ENCODE measurements at regions not wholly inside any gene's neighbourhood (a gene's known extent, or its start where the extent isn't known, plus 50 kb on each side); places are given as distances from the start of the nearest gene placed in this dataset.
"Not testable (repeated sequence)": the region's sequence is repeated elsewhere in the genome, so short reads cannot be mapped to it uniquely, and the experiment has no call there.

- TF ChIP-seq POU5F1 (IDR thresholded peaks at IDR 0.05; ENCODE audit: borderline replicate concordance, low read depth, low read length, partially characterized antibody): no peak
- TF ChIP-seq NRF1 (conservative IDR thresholded peaks at IDR 0.05 in 1 of 2, IDR thresholded peaks at IDR 0.05 in 1 of 2): no peak
- no peak for TF ChIP-seq NUFIP1 (IDR thresholded peaks at IDR 0.05; ENCODE audit: partially characterized antibody)
- no peak for TF ChIP-seq RBM14 (IDR thresholded peaks at IDR 0.05; ENCODE audit: borderline replicate concordance, insufficient read depth, low read depth, low read length)
- no TSS peak for BruUV-seq (replicated peaks)
- H3K9ac ChIP-seq (ENCODE audit: insufficient read depth in 1 of 2, low read depth in 2 of 2, low read length in 2 of 2): no peak overlapping the region
- intact Hi-C loops (cut with micrococcal nuclease): no loop called here
- ChIA-PET POLR2A (no interaction called here), CTCF (ENCODE audit: low intra/inter-chr PET ratio) (no interaction called here)
- DNase-seq (ENCODE audit: extremely low read depth in 1 of 4, low spot score in 3 of 4) (no peak), FAIRE-seq (no peak), ATAC-seq (no peak)
- H3K27ac ChIP-seq (ENCODE audit: extremely low read depth, low read depth, low read length): no peak overlapping the region
- H3K27me3 ChIP-seq (ENCODE audit: control insufficient read depth in 2 of 2, insufficient read depth in 2 of 2, low read length in 2 of 2): no peaks in the 10 kb centered on the region
- WGBS (ENCODE audit: insufficient coverage, low coverage, missing lambda C conversion rate): 0% methylated on average over 1 of the region's 1 CpG
- no peaks in the 10 kb centered on the region for H3K9me3 ChIP-seq (replicated peaks; ENCODE audit: control insufficient read depth, insufficient read depth, low read depth, low read length)
- H3K79me2 ChIP-seq (ENCODE audit: control insufficient read depth, insufficient read depth, low read length): no peaks in the 10 kb centered on the region
- H3K4me1 ChIP-seq (replicated peaks in 1 of 2; ENCODE audit: control insufficient read depth in 2 of 2, insufficient read depth in 2 of 2, low read length in 2 of 2): no peaks in the 10 kb centered on the region
- in situ Hi-C loops (cut with MboI): no loop called here
- no peaks in the 10 kb centered on the region for H3K9me1 ChIP-seq (ENCODE audit: control insufficient read depth, insufficient read depth, low read length)
- no peak overlapping the region for H2AFZ ChIP-seq (ENCODE audit: low read depth, low read length)
- no peaks in the 10 kb centered on the region for H4K20me1 ChIP-seq (replicated peaks; ENCODE audit: control insufficient read depth, insufficient read depth, low read length)
- no peak overlapping the region for H3K4me3 ChIP-seq
- H3K36me3 ChIP-seq (ENCODE audit: control insufficient read depth, insufficient read depth, low read length): no peaks in the 10 kb centered on the region
- H3K4me2 ChIP-seq (ENCODE audit: insufficient read depth, low read length): no peak overlapping the region
Observed at GRCh38 chr12:67091678-67092077, 177.5 kb upstream of the CAND1 start.

DNA sequence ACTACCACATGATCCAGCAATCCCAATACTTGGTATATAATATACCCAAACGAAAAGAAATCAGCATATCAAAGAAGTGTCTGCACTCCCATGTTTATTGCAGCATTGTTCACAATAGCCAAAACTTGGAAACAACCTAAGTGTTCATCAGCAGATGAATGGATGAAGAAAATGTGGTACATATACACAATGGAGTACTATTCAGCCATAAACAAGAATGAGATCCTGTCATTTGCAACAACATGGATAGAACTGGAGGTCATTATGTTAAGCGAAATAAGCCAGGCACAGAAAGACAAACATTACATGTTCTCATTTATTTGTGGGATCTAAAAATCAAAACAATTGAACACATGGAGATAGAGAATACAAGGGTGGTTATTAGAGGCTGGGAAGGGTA, 176.2 kb upstream of the CAND1 start:
- in situ Hi-C loops (cut with MboI); H2AFZ ChIP-seq (ENCODE audit: low read depth, low read length); H3K4me1 ChIP-seq (replicated peaks in 1 of 2; ENCODE audit: control insufficient read depth in 2 of 2, insufficient read depth in 2 of 2, low read length in 2 of 2); POLR2A ChIA-PET; H3K9ac ChIP-seq (ENCODE audit: insufficient read depth in 1 of 2, low read depth in 2 of 2, low read length in 2 of 2); H3K4me2 ChIP-seq (ENCODE audit: insufficient read depth, low read length); H3K36me3 ChIP-seq (ENCODE audit: control insufficient read depth, insufficient read depth, low read length); H3K4me3 ChIP-seq; ATAC-seq; DNase-seq (ENCODE audit: extremely low read depth in 1 of 4, low spot score in 3 of 4); H3K27ac ChIP-seq (ENCODE audit: extremely low read depth, low read depth, low read length); H3K9me3 ChIP-seq (replicated peaks; ENCODE audit: control insufficient read depth, insufficient read depth, low read depth, low read length); H3K9me1 ChIP-seq (ENCODE audit: control insufficient read depth, insufficient read depth, low read length); CTCF ChIA-PET (ENCODE audit: low intra/inter-chr PET ratio); FAIRE-seq; intact Hi-C loops (cut with micrococcal nuclease); H4K20me1 ChIP-seq (replicated peaks; ENCODE audit: control insufficient read depth, insufficient read depth, low read length); H3K79me2 ChIP-seq (ENCODE audit: control insufficient read depth, insufficient read depth, low read length); H3K27me3 ChIP-seq (ENCODE audit: control insufficient read depth in 2 of 2, insufficient read depth in 2 of 2, low read length in 2 of 2); BruUV-seq (replicated peaks): not testable (repeated sequence)
- WGBS (ENCODE audit: insufficient coverage, low coverage, missing lambda C conversion rate): 0% methylated on average over 2 of the region's 2 CpGs

All from K562 (cell line).